IPS DF 19.7 (cell line): ENCODE measurements at regions not wholly inside any gene's neighbourhood (a gene's known extent, or its start where the extent isn't known, plus 50 kb on each side); places are given as distances from the start of the nearest gene placed in this dataset.
"Not testable (repeated sequence)": the region's sequence is repeated elsewhere in the genome, so short reads cannot be mapped to it uniquely, and the experiment has no call there.

Source experiments
- DNase-seq: peaks from one replicate; pipeline ENCODE4 v3.0.0-alpha.2; 2013; ENCODE audit warnings: low read depth, low spot score

DNA sequence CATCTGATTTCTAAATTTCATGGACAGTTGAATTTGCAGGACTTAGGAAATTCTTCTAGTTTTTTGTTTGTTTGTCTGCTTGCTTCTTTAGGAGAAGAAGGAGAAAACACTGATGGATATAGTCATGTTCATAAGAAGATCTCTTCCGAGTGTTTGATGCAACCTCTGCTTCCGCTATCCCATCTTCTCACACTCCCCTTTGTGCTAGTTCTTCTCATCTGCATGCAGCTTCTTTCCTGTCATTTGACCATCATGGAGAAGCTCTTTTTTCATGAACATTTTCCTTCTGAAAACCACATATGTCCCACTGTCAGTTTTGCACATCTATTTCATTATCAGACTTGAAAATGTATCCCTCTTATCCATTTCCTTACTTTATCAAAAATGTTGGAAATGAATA is 346.9 kb upstream of the PRKCQ start:
- DNase-seq = no peak

DNA sequence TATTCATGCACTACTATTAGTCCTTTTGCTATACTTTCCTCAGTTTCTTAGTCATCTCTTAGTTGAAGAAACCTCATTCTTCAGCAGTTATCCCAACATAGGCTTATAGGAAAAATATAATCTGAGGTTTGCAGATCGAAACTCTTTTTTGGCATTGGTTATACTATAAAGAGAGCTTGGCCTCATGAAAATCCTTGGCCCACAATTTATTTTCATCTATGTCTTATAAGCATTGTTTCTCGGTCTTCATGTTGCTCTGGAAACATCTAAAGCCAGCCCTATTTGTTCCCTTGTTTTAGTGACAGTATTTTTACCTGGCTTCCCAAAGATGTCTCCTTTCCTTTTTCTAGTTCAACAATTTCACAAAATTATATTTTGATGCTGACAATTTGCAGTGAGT is 345.1 kb upstream of the PRKCQ start:
- DNase-seq = no peak

DNA sequence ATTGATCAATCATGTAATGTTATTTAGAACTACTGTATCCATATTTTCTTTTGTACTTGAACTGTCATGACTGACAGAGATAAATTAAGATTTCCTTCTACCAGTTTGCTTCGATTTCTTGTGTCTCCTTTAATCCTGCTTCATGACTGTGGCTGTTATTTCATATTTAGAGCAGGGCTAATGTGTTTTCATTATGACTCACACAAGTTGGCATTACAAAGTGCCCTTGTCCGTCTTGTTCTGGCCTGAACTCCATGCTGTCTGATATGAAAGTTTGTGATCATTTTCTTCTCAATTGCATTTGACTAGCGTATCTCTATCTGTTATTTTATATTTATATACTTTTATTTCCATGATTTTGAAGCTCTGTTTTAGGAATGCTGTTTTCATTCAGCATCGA is 344.1 kb upstream of the PRKCQ start:
- no peak for DNase-seq

DNA sequence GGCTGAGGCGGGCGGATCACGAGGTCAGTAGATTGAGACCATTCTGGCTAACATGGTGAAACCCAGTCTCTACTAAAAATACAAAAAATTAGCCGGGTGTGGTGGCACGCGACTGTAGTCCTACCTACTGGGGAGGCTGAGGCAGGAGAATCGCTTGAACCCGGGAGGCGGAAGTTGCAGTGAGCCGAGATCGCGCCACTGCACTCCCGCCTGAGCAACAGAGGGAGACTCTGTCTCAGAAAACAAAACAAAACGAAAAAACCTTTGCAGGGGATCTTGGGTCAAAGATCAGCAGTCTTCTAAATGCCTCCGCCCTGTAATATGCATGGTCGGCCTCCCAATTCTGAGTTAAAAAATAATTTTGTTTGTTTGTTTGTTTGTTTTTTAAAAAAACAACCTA is 340.9 kb upstream of the PRKCQ start:
- DNase-seq = not testable (repeated sequence)

DNA sequence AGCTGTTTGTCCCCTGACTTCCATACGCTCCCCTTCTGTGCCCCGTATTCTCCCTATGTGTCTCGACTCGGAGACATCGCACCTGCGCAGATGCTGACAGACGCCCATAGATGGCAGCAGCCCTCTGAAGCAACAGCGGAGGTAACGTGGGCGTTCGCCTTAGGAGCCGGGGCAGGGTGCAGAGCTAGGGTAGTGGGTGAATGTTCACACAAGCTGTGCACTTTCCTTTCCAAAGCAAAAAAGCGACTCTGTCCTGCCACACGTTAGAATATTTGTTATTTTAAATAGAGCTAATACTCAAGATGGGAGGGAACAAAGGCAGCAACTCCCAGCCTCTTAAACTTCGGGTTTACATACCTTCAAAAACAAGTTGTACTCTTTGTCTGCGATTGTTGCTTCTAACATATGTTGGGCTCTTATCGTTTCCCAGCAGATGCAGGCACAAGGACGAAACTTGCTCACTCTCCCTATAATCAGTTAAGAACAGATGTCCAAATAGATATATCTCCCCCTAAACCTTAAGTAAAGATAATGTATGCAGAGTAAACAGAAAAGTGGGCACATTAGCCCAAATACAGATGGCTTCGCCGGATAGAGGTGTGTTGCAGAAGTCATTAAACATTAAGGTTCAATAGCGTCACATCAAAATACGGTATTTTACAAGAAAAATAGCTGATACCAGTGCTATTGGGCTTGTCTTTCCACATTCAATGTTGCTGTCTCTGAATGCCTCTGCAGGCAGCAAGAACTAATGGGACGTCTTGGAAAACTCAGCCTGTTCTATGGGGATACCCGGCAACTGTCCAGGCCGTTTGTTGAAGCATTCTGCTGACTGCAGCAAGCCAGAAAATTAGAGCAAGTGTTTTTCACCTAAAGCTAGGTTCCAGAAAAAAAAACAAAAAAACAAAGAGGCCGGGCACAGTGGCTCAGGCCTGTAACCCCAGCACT is 340.3 kb upstream of the PRKCQ start:
- DNase-seq = peak; percentile 57

DNA sequence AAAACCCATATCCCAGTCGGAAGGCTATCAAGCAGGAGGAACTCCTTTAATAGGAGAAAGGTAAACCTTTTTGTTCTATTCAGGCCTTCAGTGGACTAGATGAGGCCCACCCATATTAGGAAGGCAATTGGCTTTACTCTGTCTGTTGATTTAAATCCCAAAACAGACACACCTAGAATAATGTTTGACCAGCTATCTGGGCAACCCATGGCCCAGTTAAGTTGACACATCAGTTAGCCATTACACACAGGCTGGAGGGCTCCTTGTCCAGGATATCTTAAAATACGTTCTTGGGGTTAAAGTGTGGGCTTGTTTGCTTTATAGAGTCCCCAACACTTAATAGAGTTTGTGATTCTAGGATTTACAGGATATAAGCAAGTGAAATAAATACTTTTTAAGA is 339.0 kb upstream of the PRKCQ start:
- DNase-seq = no peak

DNA sequence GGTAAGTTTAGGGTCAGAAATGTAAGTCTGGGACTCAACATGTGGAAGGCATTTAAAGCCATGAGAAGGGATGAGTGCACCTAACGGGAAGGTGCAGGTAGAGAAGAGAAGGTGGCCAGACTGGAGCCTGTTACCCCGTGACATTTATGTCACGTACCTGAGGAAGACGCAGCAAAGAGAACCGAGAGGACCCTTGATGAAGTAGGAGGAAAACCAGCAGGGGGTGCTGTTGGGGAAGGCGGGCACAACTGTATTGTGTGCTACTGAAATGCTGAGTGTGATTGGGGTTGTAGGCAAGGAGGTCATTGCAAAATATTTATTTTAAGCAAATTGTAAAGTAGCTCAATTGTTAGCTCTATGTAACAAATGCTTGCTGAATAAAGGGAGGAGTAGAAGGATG is 338.2 kb upstream of the PRKCQ start:
- DNase-seq = no peak

DNA sequence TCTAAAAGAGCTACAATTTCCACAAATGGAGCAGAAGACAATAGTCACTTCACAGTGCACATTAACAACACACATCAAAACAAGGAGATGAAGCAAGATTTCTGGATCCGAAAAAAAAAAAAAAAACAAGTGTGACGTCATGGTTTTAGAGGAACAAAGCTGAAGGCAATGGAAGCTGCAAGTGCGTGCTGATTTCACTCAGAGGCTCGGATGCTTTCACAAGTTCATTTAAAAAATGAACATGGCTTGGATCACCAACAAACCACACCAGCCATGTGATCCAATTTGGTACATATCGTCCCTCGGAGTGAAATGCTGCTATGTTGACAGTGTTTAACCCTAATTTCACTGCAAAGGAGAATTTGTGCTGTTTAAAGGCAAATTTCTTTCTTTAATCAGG is 337.0 kb upstream of the PRKCQ start:
- no peak for DNase-seq

DNA sequence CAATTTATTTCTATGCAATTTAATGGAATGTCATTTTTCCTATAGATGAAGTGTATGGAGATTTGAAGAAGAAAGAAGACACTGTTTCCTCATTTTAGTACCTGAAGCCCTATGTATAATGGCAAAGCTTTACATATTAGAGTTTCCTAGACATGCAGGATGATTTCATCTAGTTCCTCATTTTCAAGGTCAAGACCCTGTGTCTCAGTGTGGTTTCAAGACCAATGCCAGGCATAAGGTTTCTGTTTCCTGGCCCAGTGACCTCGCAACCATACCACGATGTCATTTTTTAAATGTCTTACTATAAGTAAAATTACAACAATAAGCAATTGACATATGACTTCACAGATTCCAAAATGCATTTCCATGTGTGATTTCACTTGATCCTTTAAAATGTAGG is 336.5 kb upstream of the PRKCQ start:
- no peak for DNase-seq

DNA sequence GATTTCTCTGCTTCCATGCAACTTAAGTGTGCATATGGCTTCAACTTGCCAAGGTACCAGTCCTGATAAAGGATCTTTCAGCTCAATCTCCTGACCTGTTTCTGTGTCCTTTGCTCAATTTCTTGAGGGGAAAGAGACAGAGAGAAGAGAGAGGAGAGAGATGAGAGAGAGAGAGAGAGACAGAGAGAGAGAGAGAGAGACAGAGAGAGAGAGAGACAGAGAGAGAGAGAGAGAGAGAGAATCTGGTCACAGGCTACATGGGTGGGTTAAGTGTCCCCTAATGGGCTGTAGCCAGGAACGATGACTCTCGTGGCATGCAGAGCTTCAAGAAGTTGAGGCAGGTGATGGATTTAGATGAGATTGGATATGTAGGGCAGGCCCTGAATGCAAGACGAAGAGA is 335.2 kb upstream of the PRKCQ start:
- no peak for DNase-seq

DNA sequence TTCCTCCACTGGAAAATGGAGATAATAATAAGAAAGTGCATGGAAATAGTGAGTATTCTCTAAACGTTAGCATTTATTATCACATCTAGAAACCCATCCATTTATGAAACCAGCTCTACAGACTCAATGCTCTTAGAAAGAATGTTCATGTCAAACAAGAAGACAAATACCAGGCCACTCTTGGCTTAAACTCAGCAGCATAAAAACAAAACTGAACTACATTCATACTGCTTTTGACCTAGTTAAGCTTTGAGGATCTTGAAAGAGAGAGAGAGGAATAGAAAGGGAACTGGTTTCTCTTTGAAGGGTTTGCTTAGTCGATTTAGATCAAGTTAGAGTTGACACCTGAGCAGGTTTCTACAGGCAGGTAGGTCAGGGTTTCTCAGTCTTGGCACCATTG is 332.9 kb upstream of the PRKCQ start:
- no peak for DNase-seq

DNA sequence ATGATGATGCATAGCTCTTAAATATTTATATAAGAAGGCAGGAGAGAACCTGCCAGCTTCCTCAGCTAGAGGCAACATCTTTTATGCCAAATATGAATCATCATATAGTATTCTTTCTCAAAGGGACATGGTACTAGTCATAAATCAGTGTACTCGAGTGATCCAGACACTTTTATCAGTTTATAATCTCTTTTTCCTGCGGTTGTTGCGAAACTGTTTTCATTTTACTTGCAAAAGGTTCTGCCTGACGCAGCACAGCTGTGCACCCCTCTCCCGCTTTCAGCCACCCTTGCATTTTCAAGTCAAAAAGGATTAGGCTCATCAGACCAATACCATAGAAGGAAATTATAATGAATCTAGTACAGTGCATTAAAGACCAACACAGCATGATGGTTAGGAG is 332.3 kb upstream of the PRKCQ start:
- DNase-seq = no peak

DNA sequence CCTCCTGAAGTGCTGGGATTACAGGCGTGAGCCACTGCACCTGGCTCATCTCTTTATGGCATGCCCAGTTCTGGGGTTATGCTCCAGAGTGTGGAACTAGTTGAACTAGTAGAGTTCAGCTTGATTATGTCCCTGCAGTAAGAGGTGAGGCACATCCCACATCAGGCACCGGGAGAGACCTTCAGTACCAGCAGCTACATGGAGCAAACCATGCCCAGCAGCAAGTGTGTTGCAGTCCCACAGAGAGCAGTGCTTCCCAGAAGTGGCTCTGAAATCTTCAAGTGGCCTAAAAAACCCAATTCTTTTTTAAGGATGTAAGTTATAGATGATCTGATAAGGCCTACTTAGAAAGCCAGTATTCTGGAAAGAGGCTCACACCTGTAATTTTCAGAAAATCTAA is 331.9 kb upstream of the PRKCQ start:
- no peak for DNase-seq

DNA sequence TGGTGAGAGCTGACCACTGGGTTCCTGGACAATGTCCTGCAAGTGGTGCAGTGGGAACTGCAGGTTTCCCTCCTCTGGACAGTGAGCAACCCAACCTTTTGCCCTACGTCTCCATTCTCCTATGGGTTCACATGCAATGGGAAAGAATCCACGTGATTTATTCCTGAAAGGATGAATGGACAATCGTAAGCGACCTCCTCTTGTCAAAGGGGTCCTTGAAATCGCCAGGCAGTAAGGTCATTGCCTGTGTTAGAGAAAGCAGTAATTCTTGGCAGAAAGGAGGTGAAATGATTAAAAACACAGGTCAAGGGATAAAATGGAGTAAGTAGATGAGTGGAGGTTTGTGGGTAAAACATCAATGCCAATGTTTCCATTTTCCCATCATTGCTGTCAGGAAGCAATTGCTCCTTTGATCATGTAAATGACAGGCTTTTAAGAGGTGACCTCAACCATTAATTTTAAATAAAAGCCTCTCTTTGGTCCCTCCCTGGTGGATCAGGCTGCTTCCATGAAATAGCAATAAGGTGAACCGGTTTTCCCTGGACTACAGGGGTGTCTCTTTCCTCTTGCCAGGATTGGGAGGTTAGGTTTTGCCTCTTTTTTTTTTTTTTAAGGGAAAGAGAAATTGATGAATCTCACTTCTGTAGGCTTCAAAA is 330.0 kb upstream of the PRKCQ start:
- no peak for DNase-seq

DNA sequence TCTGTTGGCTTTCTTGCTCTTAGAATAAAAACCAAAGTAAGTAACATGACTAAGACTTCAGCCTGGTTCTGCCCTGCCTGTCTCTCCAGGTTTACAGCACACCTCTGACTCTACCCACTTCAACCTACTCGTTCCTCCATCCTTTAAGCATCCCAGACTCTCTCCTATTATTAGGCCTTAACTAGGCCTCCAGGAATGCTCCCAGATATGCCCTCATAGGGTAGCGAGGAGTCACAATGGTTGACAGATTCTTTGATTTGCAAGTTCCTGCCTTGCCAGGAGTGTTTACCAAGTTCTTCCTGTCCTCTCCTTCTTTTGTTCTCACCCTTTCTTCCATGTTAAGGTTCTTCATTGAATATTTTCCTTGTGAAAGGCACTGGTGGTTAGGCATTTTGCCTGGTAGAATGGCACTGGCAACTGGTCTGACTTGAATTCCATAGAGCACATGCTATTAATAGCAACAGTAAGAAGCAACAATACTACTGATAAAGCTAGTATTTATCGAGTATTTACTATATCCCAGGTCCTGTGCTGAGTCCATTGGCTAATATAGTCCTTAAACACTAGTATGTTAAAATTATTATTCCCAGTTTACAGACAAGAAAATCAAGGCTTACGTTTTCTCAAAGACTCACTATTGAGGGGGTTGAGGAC is 327.9 kb upstream of the PRKCQ start:
- DNase-seq = no peak

DNA sequence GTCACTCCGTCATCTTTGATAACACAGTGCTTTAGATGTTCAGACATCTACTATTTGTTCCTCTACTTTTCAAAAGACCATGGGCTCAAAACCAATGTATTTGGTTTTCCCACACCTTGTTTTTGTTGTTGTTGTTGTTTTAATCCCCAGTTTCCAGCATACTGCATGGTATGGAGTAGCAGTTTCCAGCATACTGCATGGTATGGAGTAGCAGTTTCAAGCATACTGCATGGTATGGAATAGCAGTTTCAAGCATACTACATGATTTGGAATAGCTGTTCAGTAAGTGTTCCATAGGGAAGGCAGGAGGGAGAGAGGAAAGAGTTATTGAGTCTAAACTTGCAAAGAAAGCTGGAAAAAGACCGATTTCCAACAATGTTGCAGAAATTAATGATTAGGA is 314.3 kb upstream of the PRKCQ start:
- no peak for DNase-seq

DNA sequence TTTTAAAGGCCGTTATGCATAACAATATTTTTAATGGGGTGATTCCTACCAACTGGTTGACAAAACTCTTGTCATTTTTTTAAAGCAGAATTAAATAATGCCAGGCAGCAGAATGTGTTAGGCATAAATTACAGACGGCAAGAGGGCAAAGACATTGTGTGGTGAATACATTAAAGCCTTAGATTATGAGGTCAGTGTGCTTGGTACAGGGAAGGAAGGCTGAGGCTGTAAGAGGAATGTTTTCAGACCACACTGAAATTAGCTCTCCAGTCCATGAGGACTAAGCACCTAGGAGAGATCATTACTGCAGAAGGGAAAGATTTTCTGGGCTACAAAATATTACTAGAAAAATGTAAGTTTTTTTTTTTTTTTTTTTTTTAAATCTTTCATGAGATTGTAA is 312.8 kb upstream of the PRKCQ start:
- no peak for DNase-seq

DNA sequence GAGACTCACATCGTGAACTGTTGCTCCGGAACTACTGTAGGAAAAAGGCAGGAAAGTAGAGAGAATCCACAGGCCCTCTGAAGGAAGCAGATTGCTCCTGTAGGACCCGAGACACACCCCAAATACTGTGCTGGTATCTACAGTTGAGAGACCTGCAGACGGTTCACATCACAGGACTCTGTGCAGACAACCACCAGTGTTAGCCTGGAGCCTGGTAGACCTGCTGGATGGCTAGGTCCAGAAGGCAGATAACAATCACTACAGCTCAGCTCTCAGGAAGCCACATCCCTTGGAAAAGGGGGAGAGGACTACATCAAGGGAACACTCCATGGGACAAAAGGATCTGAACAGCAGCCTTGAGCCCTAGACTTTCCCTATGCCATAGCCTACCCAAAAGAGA is 311.8 kb upstream of the PRKCQ start:
- DNase-seq = no peak

DNA sequence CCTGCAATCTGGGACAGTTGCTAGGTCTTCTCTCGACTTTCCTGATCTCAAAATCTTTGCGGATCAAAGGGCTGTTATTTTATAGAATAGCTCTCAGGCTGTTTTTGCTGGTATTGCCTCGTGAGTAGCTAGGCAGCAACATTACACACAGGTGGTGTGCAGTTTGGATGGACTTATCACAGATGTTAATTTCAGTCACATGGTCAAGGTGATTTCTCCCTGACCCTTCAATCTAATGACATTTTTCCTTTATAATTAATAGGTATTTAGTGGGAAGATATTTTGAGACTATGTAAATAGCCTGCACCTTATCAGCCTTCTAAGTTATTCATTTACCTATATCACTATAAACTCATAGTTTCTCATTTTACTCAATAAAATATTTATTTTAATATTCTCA is 309.6 kb upstream of the PRKCQ start:
- DNase-seq = no peak

DNA sequence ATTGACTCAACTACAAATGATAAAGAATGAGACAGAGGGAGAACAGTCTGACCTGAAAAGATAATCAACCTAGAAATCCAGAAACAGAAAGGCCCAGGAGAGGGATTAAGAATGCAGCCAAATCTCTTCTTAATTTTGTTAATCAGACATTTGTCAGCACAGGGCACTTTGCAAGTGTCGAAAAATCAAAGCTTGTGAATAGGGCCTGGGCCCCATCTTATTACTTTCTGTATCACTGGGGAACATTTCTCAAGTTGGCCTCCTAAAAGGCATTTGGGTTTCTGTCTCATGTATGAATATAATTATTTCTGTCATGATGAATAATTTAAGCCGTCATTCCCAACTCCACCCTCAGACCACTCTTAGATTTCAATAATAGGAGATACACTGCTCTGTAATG is 308.4 kb upstream of the PRKCQ start:
- no peak for DNase-seq

DNA sequence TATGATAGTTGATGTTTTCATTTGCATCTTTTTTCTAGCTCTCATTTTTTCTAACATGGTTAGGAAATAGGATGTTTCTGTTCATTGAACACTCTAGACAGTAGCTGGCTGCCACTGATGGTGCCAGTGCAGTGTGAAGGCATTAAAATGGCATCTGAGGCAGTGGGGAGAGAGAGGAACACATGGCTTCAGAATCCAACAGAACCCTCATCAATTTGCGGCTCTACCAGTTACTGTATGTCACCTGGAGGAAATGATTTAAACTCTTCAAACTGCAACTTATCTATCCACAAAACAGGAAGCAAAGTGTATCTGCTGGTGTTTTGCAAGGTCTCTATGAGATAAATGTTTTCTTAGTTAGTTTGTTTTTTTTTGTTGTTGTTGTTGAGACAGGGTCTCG is 305.2 kb upstream of the PRKCQ start:
- no peak for DNase-seq

DNA sequence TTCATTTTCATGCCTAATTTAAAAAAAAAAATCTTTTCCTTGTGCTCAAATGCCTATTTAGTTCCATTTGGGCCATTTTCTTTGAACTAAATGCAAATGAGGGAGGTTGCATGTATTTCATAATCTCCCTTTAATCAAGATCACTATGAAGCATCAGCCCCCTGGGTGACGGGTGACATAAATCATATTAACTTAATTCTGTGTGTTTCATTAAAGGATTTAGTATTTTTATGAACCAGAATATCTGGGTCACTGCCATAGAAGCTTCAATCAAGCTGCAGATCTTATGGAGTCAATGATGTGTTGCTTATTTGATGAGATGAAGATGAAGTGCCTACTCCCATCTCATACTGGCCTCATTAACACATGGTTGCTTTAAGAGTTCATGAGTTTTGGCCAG is 301.9 kb upstream of the PRKCQ start:
- DNase-seq = no peak
